Panc1 (cell line): ENCODE measurements at regions not wholly inside any gene's neighbourhood (a gene's known extent, or its start where the extent isn't known, plus 50 kb on each side); places are given as distances from the start of the nearest gene placed in this dataset.

Experiments
- ATAC-seq: fragments of 200-7000 bp; cut with Tn5 transposase; 2 replicates; pipeline ENCODE4 v1.9.1; 2020; ENCODE audit warnings: mild to moderate bottlenecking, moderate library complexity
- BruUV-seq: library from RNA; stranded (reverse); fragments of 400-500 nt; replicated peaks from 2 replicates; lab custom pipeline; 2021; lab: Mats Ljungman, UMichigan
- CTCF ChIA-PET: fragments of 300-600 bp; sonication (Branson Sonifier 250); formaldehyde crosslinking; loops from one replicate; lab custom pipeline; 2022; ENCODE audit warnings: antibody characterized with exemption; lab: Charles Lee
- POLR2A ChIA-PET: fragments of 300-600 bp; sonication (Branson Sonifier 250); formaldehyde crosslinking; loops from one replicate; lab custom pipeline; 2022; ENCODE audit warnings: antibody characterized with exemption; lab: Charles Lee
- DNase-seq: peaks from one replicate; pipeline ENCODE4 v3.0.0-alpha.2; 2010; ENCODE audit warnings: low read depth, low spot score
- H3K27ac ChIP-seq: 2 replicates; pipeline ENCODE4 v1.5.1; 2011; ENCODE audit warnings: mild to moderate bottlenecking, low read length, inconsistent platforms
- H3K27me3 ChIP-seq: fragments of 200-500 bp; sonication (Bioruptor generic); 2 replicates; pipeline ENCODE4 v1.6.0; 2014; ENCODE audit warnings: low read length, inconsistent platforms; ENCODE audit not compliant: control insufficient read depth, insufficient read depth
- H3K36me3 ChIP-seq: fragments of 200-500 bp; sonication (Bioruptor generic); 2 replicates; pipeline ENCODE4 v1.5.1; 2014; ENCODE audit warnings: inconsistent platforms, mild to moderate bottlenecking, low read length, moderate library complexity; ENCODE audit not compliant: control insufficient read depth, insufficient read depth
- H3K4me1 ChIP-seq: 2 replicates; pipeline ENCODE4 v1.5.1; 2011; ENCODE audit warnings: inconsistent platforms, mild to moderate bottlenecking, low read length, moderate library complexity; ENCODE audit not compliant: control insufficient read depth, insufficient read depth
- H3K4me3 ChIP-seq, 2 experiments: 2 replicates each; pipeline ENCODE4 v1.5.1; 2011 to 2012; ENCODE audit warnings: low read depth in 2 of 2, low read length in 2 of 2, mild to moderate bottlenecking in 2 of 2, inconsistent platforms in 1 of 2, moderate library complexity in 1 of 2
- H3K9me3 ChIP-seq: fragments of 200-500 bp; sonication (Bioruptor generic); 2 replicates; pipeline ENCODE4 v1.5.1; 2014; ENCODE audit warnings: low read depth, mild to moderate bottlenecking, inconsistent platforms, low read length, moderate library complexity; ENCODE audit not compliant: control insufficient read depth, insufficient read depth
- POLR2AphosphoS5 ChIP-seq: IDR thresholded peaks from 2 replicates; pipeline ENCODE4 v1.6.1; 2012; ENCODE audit warnings: mild to moderate bottlenecking, low read depth, low read length, moderate library complexity
- REST ChIP-seq, 2 experiments: IDR thresholded peaks; 2 replicates each; pipeline ENCODE4 v1.6.1; 2011 to 2012; ENCODE audit warnings: low read depth in 2 of 2, control low read depth in 1 of 2, low read length in 1 of 2, mild to moderate bottlenecking in 1 of 2, moderate library complexity in 1 of 2; ENCODE audit not compliant: insufficient read depth in 1 of 2
- SIN3A ChIP-seq: IDR thresholded peaks from 2 replicates; pipeline ENCODE4 v1.6.1; 2012; ENCODE audit warnings: low read depth, mild to moderate bottlenecking, low read length, moderate library complexity, borderline replicate concordance; ENCODE audit not compliant: insufficient read depth
- TCF7L2 ChIP-seq: IDR thresholded peaks from 2 replicates; pipeline ENCODE4 v1.6.1; 2011; ENCODE audit warnings: mild to moderate bottlenecking, low read depth, low read length, inconsistent platforms
- in situ Hi-C: cut with HindIII; loops from 2 replicates; pipeline ENCODE4 v1.10.0; 2016; ENCODE audit warnings: low sequenced_read_pairs, low pct_unique_long_range_greater_than_20kb
- intact Hi-C: fragments of 100-400 bp; cut with micrococcal nuclease; formaldehyde crosslinking; loops from one replicate; pipeline ENCODE4 v1.10.0; 2022; ENCODE audit not compliant: unreplicated experiment
- TF ChIP-seq, protein P1 (sequence below): fragments of 450-650 bp; IDR thresholded peaks from 2 replicates; pipeline ENCODE4 v1.5.1; 2017; ENCODE audit warnings: mild to moderate bottlenecking

GRCh38 chr1:91153341-91153740 lies 131.5 kb upstream of the ZNF644 start:
- ChIA-PET CTCF (no interaction called here), POLR2A (no interaction called here)
- no peak overlapping the region for H3K4me3 ChIP-seq
- in situ Hi-C loops (no loop called here), intact Hi-C loops (no loop called here)
- no TSS peak for BruUV-seq
- no peaks in the 10 kb centered on the region for H3K36me3 ChIP-seq
- no peak for DNase-seq
- H3K9me3 ChIP-seq, result no peaks in the 10 kb centered on the region
- H3K4me1 ChIP-seq, result no peaks in the 10 kb centered on the region
- no peak for ATAC-seq
- H3K27me3 ChIP-seq, result 0 out of 2 replicates have a peak, but pooled peaks cover 2% of the 10 kb centered on the region
- H3K27ac ChIP-seq, result no peak overlapping the region
- TF ChIP-seq POLR2AphosphoS5 (no peak), TCF7L2 (no peak), REST (IDR thresholded peaks at IDR 0.05; ENCODE audit: insufficient read depth in 1 of 2, low read depth in 2 of 2, low read length in 1 of 2) (no peak), SIN3A (no peak)
- TF ChIP-seq, protein P1, sequence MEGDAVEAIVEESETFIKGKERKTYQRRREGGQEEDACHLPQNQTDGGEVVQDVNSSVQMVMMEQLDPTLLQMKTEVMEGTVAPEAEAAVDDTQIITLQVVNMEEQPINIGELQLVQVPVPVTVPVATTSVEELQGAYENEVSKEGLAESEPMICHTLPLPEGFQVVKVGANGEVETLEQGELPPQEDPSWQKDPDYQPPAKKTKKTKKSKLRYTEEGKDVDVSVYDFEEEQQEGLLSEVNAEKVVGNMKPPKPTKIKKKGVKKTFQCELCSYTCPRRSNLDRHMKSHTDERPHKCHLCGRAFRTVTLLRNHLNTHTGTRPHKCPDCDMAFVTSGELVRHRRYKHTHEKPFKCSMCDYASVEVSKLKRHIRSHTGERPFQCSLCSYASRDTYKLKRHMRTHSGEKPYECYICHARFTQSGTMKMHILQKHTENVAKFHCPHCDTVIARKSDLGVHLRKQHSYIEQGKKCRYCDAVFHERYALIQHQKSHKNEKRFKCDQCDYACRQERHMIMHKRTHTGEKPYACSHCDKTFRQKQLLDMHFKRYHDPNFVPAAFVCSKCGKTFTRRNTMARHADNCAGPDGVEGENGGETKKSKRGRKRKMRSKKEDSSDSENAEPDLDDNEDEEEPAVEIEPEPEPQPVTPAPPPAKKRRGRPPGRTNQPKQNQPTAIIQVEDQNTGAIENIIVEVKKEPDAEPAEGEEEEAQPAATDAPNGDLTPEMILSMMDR, result no peak

DNA sequence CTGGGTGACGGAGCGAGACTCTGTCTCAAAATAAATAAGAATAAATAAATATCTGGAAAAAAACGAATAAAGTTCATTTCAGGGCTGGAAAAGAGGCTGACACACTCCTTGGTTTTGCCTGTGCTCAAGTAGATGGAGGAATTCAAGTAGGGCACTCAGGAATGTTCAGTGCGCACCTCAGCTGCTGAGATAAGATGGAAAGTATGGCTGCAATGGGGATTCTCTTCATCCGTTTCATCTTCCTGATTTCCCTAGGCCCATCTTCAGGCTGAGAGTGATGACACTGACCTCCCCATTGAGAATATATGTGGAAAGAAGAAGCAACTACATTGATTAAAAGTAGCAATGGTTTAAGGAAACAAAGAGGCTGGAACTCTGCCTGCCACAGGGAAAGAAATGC lies 130.5 kb upstream of the ZNF644 start:
- CTCF ChIA-PET, result no interaction called here
- no peak for DNase-seq
- ATAC-seq, result no peak
- H3K4me1 ChIP-seq, result no peaks in the 10 kb centered on the region
- H3K4me3 ChIP-seq, result no peak overlapping the region
- in situ Hi-C loops, result no loop called here
- no peak overlapping the region for H3K27ac ChIP-seq
- no peaks in the 10 kb centered on the region for H3K9me3 ChIP-seq
- TF ChIP-seq, protein P1, result no peak
- no peak for TF ChIP-seq SIN3A
- no peak for TF ChIP-seq TCF7L2
- TF ChIP-seq POLR2AphosphoS5, result no peak
- no peak for TF ChIP-seq REST (IDR thresholded peaks at IDR 0.05; ENCODE audit: insufficient read depth in 1 of 2, low read depth in 2 of 2, low read length in 1 of 2)
- intact Hi-C loops, result no loop called here
- BruUV-seq, result no TSS peak
- H3K36me3 ChIP-seq, result no peaks in the 10 kb centered on the region
- 0 out of 2 replicates have a peak, but pooled peaks cover 2% of the 10 kb centered on the region for H3K27me3 ChIP-seq
- POLR2A ChIA-PET, result no interaction called here
